NB4 (cell line): ENCODE measurements at regions not wholly inside any gene's neighbourhood (a gene's known extent, or its start where the extent isn't known, plus 50 kb on each side); places are given as distances from the start of the nearest gene placed in this dataset.

Experiments
- DNase-seq: peaks from one replicate; pipeline ENCODE4 v3.0.0; 2010; ENCODE audit warnings: low read depth
- H3K4me3 ChIP-seq: one replicate; pipeline ENCODE4 v1.5.1; 2011; ENCODE audit warnings: mild to moderate bottlenecking, low read depth, low read length, moderate library complexity
- MAX ChIP-seq: IDR thresholded peaks from 2 replicates; pipeline ENCODE4 v1.6.1; 2011; ENCODE audit warnings: low read depth, low read length
- MYC ChIP-seq: IDR thresholded peaks from 2 replicates; pipeline ENCODE4 v1.6.1; 2011; ENCODE audit warnings: low read depth, low read length
- POLR2A ChIP-seq: IDR thresholded peaks from 2 replicates; pipeline ENCODE4 v1.6.1; 2011; ENCODE audit warnings: mild to moderate bottlenecking; ENCODE audit not compliant: insufficient read length; ENCODE audit errors: extremely low read depth
- TF ChIP-seq, protein P1 (sequence below): IDR thresholded peaks from one replicate; pipeline ENCODE4 v1.5.1; 2012; ENCODE audit warnings: low read depth, low read length

DNA sequence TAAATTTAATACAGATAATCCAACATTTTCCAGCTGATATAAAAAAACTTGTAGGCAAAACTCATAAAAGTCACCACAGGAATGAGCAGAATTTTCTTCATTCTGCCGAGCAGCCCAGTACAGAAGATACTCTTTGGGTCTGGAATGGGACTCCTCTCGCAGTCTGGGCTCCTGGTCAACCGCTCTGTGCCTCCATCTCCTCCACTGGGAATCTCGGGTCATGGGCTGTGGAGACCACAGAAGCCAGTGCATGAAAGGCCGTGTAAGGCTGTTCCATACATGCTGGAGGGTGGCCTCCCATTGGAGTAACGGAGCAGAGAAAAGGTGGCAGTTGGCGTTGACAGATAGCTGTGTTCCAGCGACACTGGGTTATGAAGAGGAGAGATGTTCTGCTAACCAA, 616.4 kb upstream of the MGMT start:
- no peak for TF ChIP-seq MAX
- DNase-seq, result no peak
- H3K4me3 ChIP-seq, result no peak overlapping the region

DNA sequence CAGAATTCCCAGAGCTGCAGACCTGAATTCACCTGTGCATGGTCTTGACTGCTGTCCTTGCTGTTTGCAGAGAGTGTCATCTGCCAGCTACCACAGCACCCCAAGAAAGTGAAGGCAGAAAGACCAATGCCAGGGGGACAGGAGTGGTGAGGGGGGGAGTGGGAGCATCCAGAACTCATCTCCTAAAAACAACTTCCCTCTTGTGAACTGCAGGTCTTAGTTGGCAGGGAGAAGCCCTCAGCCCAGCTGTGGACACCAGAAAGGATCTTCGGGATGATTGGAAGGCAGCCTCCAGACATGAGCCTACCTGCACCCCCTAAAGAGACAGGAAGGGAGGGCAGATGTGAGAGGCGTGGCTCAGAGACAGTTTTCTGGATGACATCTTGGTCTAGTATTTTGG, 615.8 kb upstream of the MGMT start:
- DNase-seq, result no peak

GRCh38 chr10:128851726-128852125, 615.3 kb upstream of the MGMT start:
- H3K4me3 ChIP-seq, result no peak overlapping the region

More for the DNA sequence above, 615.8 kb upstream of the MGMT start:
- no peak overlapping the region for H3K4me3 ChIP-seq
- no peak for TF ChIP-seq POLR2A
- no peak for TF ChIP-seq MAX
- no peak for TF ChIP-seq MYC
- TF ChIP-seq, protein P1, sequence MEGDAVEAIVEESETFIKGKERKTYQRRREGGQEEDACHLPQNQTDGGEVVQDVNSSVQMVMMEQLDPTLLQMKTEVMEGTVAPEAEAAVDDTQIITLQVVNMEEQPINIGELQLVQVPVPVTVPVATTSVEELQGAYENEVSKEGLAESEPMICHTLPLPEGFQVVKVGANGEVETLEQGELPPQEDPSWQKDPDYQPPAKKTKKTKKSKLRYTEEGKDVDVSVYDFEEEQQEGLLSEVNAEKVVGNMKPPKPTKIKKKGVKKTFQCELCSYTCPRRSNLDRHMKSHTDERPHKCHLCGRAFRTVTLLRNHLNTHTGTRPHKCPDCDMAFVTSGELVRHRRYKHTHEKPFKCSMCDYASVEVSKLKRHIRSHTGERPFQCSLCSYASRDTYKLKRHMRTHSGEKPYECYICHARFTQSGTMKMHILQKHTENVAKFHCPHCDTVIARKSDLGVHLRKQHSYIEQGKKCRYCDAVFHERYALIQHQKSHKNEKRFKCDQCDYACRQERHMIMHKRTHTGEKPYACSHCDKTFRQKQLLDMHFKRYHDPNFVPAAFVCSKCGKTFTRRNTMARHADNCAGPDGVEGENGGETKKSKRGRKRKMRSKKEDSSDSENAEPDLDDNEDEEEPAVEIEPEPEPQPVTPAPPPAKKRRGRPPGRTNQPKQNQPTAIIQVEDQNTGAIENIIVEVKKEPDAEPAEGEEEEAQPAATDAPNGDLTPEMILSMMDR, result no peak

DNA sequence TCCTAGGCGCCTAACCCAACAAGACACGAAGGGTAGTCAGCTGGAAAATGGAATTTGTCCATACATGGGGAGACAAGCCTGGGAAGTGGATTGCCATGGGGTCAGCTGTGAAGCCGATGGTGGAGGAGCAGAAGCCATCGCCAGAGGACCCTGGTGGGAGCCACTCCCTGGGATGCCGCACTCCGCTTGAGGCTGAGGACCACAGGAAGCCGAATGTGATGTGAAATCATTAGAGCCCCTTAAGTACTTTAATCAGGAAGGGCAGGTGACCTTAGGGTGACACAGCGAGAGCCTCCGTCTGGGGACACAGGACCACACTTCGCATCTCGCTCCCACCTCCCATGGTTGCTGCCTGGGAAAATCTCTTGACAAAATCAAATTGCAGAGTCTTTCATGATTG, 614.6 kb upstream of the MGMT start:
- no peak for TF ChIP-seq MAX
- TF ChIP-seq, protein P1, result no peak
- no peak for TF ChIP-seq MYC
- TF ChIP-seq POLR2A, result no peak
- DNase-seq, result no peak
- H3K4me3 ChIP-seq, result no peak overlapping the region

More at GRCh38 chr10:128851726-128852125, 615.3 kb upstream of the MGMT start:
- DNase-seq, result no peak
- TF ChIP-seq, protein P1, result no peak
- TF ChIP-seq POLR2A (no peak), MAX (no peak), MYC (no peak)

DNA sequence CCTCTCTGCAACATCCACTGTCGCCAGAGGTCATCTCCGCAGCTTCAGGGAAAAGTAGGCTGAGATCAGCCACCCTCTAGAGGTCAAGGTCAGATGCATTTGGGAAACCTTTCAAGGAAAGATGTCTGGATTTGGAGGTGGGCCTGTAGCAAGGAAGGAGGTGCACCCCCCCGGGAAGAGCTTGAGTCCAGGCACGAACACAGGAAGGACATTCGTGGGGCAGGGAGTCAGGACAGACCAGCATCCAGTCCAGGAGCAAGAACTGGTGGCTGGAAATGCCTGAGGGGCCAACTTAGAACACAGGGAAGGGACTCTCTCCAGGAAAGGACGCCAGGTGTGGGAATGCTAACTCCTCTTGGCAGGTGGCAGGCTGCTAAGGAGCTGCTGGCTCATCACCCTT, 614.1 kb upstream of the MGMT start:
- no peak for DNase-seq
- TF ChIP-seq POLR2A (no peak), MAX (no peak), MYC (no peak)
- TF ChIP-seq, protein P1, result no peak
- no peak overlapping the region for H3K4me3 ChIP-seq

- DNase-seq, result no peak
- no peak for TF ChIP-seq POLR2A
- TF ChIP-seq MAX, result no peak
- TF ChIP-seq, protein P1, result no peak
- no peak for TF ChIP-seq MYC
- no peak overlapping the region for H3K4me3 ChIP-seq
Measured at GRCh38 chr10:128853537-128853936, 613.5 kb upstream of the MGMT start.
